ENCODE measurements at regions not wholly inside any gene's neighbourhood (a gene's known extent, or its start where the extent isn't known, plus 50 kb on each side); places are given as distances from the start of the nearest gene placed in this dataset.
A peak's percentile ranks its signal among the peaks of the same experiment; 100 is the strongest.

DNA sequence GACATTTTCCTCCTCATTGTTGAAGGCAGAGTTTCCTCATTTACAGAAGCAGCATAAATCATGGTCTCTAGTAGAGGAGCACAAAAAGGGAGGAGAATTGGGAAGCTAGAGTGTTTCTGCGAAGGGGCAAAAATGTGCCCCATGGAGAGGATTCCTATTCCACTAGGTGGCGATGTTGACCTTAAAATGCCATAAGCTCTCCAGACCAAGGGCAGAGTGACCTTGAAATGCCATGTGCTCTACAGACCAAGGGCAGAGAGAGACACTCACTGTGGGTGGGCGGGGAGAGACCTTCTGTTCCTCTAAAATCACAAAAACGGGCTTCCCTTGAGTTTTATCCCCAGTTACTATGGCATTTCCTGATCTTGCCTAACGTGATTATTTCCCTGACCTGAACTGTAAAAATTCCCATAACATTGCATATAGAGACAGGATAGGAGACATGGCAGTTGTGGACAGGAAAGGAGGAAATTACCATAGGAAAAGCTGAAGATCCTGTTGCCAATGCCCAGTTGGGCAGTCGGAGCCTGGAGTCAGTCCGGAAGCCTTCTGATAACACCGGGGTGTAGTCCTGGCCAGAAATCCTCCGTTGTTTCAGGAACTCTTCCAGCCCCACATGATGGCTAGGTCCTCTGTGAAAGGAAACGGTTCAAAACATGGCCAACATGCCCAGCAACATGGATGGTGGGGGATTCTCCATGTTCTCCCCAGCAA lies 567.7 kb downstream of the MAGEB5 start:
- TF ChIP-seq, protein P1, sequence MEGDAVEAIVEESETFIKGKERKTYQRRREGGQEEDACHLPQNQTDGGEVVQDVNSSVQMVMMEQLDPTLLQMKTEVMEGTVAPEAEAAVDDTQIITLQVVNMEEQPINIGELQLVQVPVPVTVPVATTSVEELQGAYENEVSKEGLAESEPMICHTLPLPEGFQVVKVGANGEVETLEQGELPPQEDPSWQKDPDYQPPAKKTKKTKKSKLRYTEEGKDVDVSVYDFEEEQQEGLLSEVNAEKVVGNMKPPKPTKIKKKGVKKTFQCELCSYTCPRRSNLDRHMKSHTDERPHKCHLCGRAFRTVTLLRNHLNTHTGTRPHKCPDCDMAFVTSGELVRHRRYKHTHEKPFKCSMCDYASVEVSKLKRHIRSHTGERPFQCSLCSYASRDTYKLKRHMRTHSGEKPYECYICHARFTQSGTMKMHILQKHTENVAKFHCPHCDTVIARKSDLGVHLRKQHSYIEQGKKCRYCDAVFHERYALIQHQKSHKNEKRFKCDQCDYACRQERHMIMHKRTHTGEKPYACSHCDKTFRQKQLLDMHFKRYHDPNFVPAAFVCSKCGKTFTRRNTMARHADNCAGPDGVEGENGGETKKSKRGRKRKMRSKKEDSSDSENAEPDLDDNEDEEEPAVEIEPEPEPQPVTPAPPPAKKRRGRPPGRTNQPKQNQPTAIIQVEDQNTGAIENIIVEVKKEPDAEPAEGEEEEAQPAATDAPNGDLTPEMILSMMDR (IDR thresholded peaks at IDR 0.05) = peak in 3 of 6 experiments; percentile 5 to 31 (median 16)
- no peak for TF ChIP-seq POLR2A (IDR thresholded peaks at IDR 0.05)

Measured in Peyer's patch (tissue), 4 donors.